ENCODE measurements at regions not wholly inside any gene's neighbourhood (a gene's known extent, or its start where the extent isn't known, plus 50 kb on each side); places are given as distances from the start of the nearest gene placed in this dataset.

DNA sequence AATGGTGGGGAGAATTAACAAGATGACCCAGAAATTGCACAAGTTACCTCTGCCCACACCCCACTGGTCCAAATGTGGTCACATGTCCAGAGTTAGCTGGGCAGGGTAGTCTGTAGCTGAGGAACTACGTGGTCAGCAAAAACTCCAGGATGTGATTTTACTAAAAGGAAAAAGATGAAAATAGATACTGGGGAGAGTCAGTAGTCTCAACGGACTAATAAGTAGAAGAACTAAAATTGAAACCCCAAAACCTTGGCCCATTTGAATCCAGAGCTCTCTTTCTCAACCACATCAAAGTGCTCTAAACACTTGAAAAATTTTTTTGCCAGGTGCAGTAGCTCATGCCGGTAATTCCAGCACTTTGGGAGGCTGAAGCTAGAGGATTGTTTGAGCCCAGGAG, 146.3 kb downstream of the SKIDA1 start (continued):
- TF ChIP-seq, protein P1, sequence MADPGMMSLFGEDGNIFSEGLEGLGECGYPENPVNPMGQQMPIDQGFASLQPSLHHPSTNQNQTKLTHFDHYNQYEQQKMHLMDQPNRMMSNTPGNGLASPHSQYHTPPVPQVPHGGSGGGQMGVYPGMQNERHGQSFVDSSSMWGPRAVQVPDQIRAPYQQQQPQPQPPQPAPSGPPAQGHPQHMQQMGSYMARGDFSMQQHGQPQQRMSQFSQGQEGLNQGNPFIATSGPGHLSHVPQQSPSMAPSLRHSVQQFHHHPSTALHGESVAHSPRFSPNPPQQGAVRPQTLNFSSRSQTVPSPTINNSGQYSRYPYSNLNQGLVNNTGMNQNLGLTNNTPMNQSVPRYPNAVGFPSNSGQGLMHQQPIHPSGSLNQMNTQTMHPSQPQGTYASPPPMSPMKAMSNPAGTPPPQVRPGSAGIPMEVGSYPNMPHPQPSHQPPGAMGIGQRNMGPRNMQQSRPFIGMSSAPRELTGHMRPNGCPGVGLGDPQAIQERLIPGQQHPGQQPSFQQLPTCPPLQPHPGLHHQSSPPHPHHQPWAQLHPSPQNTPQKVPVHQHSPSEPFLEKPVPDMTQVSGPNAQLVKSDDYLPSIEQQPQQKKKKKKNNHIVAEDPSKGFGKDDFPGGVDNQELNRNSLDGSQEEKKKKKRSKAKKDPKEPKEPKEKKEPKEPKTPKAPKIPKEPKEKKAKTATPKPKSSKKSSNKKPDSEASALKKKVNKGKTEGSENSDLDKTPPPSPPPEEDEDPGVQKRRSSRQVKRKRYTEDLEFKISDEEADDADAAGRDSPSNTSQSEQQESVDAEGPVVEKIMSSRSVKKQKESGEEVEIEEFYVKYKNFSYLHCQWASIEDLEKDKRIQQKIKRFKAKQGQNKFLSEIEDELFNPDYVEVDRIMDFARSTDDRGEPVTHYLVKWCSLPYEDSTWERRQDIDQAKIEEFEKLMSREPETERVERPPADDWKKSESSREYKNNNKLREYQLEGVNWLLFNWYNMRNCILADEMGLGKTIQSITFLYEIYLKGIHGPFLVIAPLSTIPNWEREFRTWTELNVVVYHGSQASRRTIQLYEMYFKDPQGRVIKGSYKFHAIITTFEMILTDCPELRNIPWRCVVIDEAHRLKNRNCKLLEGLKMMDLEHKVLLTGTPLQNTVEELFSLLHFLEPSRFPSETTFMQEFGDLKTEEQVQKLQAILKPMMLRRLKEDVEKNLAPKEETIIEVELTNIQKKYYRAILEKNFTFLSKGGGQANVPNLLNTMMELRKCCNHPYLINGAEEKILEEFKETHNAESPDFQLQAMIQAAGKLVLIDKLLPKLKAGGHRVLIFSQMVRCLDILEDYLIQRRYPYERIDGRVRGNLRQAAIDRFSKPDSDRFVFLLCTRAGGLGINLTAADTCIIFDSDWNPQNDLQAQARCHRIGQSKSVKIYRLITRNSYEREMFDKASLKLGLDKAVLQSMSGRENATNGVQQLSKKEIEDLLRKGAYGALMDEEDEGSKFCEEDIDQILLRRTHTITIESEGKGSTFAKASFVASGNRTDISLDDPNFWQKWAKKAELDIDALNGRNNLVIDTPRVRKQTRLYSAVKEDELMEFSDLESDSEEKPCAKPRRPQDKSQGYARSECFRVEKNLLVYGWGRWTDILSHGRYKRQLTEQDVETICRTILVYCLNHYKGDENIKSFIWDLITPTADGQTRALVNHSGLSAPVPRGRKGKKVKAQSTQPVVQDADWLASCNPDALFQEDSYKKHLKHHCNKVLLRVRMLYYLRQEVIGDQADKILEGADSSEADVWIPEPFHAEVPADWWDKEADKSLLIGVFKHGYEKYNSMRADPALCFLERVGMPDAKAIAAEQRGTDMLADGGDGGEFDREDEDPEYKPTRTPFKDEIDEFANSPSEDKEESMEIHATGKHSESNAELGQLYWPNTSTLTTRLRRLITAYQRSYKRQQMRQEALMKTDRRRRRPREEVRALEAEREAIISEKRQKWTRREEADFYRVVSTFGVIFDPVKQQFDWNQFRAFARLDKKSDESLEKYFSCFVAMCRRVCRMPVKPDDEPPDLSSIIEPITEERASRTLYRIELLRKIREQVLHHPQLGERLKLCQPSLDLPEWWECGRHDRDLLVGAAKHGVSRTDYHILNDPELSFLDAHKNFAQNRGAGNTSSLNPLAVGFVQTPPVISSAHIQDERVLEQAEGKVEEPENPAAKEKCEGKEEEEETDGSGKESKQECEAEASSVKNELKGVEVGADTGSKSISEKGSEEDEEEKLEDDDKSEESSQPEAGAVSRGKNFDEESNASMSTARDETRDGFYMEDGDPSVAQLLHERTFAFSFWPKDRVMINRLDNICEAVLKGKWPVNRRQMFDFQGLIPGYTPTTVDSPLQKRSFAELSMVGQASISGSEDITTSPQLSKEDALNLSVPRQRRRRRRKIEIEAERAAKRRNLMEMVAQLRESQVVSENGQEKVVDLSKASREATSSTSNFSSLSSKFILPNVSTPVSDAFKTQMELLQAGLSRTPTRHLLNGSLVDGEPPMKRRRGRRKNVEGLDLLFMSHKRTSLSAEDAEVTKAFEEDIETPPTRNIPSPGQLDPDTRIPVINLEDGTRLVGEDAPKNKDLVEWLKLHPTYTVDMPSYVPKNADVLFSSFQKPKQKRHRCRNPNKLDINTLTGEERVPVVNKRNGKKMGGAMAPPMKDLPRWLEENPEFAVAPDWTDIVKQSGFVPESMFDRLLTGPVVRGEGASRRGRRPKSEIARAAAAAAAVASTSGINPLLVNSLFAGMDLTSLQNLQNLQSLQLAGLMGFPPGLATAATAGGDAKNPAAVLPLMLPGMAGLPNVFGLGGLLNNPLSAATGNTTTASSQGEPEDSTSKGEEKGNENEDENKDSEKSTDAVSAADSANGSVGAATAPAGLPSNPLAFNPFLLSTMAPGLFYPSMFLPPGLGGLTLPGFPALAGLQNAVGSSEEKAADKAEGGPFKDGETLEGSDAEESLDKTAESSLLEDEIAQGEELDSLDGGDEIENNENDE (IDR thresholded peaks at IDR 0.05; ENCODE audit: insufficient replicate concordance, low read length) = no peak
- TF ChIP-seq CREB1 (IDR thresholded peaks at IDR 0.05) (no peak), TAF7 (optimal IDR thresholded peaks at IDR 0.05; ENCODE audit: borderline replicate concordance, low read depth, low read length) (no peak), SRF (IDR thresholded peaks at IDR 0.05; ENCODE audit: low read depth, low read length) (no peak), GTF2F1 (IDR thresholded peaks at IDR 0.05; ENCODE audit: borderline replicate concordance, low read depth, low read length) (no peak), SIX5 (IDR thresholded peaks at IDR 0.05; ENCODE audit: low read depth, low read length) (no peak)
